ENCODE measurements at regions not wholly inside any gene's neighbourhood (a gene's known extent, or its start where the extent isn't known, plus 50 kb on each side); places are given as distances from the start of the nearest gene placed in this dataset.

DNA sequence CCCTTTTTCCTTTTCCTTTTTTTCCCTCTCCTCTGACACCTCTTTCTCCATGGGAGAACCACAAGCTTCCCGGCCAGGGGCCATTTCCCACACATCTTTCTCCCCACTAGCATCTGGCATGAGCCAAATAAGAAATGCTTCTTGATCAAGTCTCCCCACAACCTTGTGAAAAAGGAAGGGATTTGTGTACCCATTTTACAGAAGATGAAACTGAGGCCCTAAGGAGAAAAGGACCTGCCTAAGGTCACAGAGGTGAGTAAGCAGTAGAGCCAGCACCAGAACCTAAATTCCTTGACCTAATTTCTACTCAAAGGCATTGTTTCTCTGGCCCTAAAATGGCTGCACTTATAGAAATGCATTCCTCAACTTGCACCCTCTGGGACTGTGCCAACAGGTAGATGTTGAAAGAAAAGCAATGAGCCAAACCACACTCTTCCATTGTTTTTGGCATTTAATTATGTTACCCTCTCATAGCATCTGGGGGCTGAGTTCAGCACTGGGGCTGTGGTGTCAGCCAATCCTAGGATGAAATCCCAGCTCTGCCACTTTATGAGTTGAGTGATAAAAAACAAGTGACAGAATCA, 81.7 kb upstream of the TLE3 start:
- Histone ChIP-seq H3K4me1 (no peaks in the 10 kb centered on the region), H3K9me3 (no peaks in the 10 kb centered on the region), H3K4me3 (no peak overlapping the region), H3K27me3 (no peaks in the 10 kb centered on the region), H3K36me3 (no peaks in the 10 kb centered on the region), H3K27ac (no peak overlapping the region)
- DNase-seq (ENCODE audit: extremely low spot score in 2 of 2), result no peak
- TF ChIP-seq, protein P1, sequence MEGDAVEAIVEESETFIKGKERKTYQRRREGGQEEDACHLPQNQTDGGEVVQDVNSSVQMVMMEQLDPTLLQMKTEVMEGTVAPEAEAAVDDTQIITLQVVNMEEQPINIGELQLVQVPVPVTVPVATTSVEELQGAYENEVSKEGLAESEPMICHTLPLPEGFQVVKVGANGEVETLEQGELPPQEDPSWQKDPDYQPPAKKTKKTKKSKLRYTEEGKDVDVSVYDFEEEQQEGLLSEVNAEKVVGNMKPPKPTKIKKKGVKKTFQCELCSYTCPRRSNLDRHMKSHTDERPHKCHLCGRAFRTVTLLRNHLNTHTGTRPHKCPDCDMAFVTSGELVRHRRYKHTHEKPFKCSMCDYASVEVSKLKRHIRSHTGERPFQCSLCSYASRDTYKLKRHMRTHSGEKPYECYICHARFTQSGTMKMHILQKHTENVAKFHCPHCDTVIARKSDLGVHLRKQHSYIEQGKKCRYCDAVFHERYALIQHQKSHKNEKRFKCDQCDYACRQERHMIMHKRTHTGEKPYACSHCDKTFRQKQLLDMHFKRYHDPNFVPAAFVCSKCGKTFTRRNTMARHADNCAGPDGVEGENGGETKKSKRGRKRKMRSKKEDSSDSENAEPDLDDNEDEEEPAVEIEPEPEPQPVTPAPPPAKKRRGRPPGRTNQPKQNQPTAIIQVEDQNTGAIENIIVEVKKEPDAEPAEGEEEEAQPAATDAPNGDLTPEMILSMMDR (IDR thresholded peaks at IDR 0.05), result no peak
- TF ChIP-seq POLR2AphosphoS5 (IDR thresholded peaks at IDR 0.05; ENCODE audit: insufficient read depth in 1 of 2, low read depth in 1 of 2), result no peak
- no peak for TF ChIP-seq POLR2A (IDR thresholded peaks at IDR 0.05)
- intact Hi-C loops (cut with DNase I), result no loop called here

DNA sequence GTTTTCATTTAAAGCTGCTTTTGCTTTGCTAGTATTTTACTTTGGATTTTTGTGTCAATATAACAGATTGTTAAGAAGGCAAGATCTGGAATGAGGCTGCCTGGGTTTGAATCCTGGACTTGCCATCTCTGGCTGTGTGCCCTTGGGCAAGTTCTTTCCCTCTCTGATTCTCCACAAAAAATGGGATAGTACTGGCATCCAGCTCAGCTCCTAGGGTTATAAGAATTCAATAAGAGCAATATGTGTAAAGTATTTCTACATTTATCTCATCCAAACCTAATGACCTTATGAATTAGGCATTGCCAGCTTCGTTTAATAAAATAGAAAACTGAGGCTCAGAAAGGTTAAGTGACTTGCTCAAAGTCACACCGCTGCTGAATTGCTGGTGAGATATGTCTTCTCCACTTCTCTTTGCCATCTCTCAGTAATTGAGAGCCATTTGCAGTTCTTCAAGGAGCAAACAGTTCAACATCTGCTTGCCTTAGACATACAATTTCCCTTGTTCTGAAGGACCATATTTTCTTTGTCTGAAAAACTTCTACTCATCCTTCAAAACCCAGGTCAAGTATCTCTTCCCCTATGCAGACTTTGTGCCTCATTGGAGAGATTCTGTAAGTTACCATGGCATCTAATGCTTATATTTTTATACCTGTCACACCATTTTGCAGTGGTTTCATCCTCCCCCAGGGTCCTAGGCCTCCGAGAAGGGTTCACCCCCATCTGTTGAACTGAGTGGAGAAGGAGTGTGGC, 80.8 kb upstream of the TLE3 start:
- Histone ChIP-seq H3K9me3 (no peaks in the 10 kb centered on the region), H3K4me1 (no peaks in the 10 kb centered on the region), H3K27ac (no peak overlapping the region), H3K27me3 (no peaks in the 10 kb centered on the region), H3K4me3 (no peak overlapping the region), H3K36me3 (no peaks in the 10 kb centered on the region)
- no peak for DNase-seq (ENCODE audit: extremely low spot score in 2 of 2)
- TF ChIP-seq POLR2AphosphoS5 (IDR thresholded peaks at IDR 0.05; ENCODE audit: insufficient read depth in 1 of 2, low read depth in 1 of 2) (no peak), POLR2A (IDR thresholded peaks at IDR 0.05) (no peak)
- TF ChIP-seq, protein P1 (IDR thresholded peaks at IDR 0.05), result no peak
- intact Hi-C loops (cut with DNase I), result no loop called here

DNA sequence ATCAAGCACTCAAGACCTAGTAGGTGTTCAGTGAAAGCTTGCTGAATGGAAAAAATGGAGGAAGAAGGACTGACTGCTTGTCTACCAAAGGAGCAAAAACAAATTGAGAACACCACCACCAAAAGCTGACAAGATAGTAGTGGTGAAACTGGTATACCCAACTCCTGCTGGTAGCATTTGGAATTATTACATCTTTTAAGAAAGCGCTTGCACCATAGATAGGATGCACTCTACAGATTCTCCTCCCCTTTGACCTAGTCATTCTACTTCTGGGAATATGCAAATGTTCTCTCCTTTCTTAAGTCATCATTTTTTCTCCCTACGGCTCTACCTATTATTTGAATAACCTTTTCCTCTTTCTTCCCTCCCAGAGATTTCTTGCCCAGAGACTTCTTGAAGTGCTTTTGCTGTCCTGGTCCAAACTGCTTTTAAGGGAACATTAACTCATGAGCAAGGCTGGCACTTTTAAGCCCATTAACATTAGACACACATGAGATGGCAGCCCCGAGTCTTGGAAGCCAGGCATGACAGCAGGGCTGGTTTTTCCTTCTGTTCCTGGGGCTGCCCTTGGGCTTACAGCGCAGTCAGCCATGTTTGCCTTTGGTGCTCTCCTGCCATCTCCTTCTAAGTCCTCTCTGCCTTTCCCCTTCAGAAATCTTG, 75.0 kb upstream of the TLE3 start:
- Histone ChIP-seq H3K36me3 (no peaks in the 10 kb centered on the region), H3K27me3 (no peaks in the 10 kb centered on the region), H3K4me3 (no peak overlapping the region), H3K4me1 (no peaks in the 10 kb centered on the region), H3K9me3 (no peaks in the 10 kb centered on the region), H3K27ac (no peak overlapping the region)
- TF ChIP-seq POLR2A (IDR thresholded peaks at IDR 0.05) (no peak), POLR2AphosphoS5 (IDR thresholded peaks at IDR 0.05; ENCODE audit: insufficient read depth in 1 of 2, low read depth in 1 of 2) (no peak)
- TF ChIP-seq, protein P1 (IDR thresholded peaks at IDR 0.05), result no peak
- intact Hi-C loops (cut with DNase I), result no loop called here
- no peak for DNase-seq (ENCODE audit: extremely low spot score in 2 of 2)

DNA sequence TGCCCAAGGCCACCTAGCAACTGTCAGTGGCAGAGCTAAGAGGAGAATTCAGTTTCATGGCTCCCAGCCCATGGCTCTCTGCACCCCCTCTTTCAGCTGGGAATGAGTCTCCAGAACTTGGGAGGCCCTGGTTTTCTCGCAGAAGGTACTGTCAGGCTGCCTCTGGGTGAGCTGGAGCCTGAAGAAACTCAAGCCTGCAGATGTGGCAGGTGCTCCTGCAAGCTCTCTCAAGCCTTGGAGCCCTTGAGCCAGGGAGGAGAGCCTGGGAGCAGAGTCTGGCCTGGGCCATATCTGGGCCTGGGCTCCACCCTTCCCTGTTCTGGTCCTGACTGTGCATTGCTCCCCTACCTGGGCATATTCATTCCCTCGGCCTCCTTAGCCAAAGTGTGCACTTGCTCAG, 74.4 kb upstream of the TLE3 start:
- intact Hi-C loops (cut with DNase I), result no loop called here
- Histone ChIP-seq H3K4me1 (no peaks in the 10 kb centered on the region), H3K27ac (no peak overlapping the region), H3K27me3 (no peaks in the 10 kb centered on the region), H3K9me3 (no peaks in the 10 kb centered on the region), H3K4me3 (no peak overlapping the region), H3K36me3 (no peaks in the 10 kb centered on the region)
- no peak for TF ChIP-seq POLR2AphosphoS5 (IDR thresholded peaks at IDR 0.05; ENCODE audit: insufficient read depth in 1 of 2, low read depth in 1 of 2)
- TF ChIP-seq POLR2A (IDR thresholded peaks at IDR 0.05), result no peak
- TF ChIP-seq, protein P1 (IDR thresholded peaks at IDR 0.05), result no peak
- DNase-seq (ENCODE audit: extremely low spot score in 2 of 2), result no peak
